A673 (cell line): ENCODE measurements at regions not wholly inside any gene's neighbourhood (a gene's known extent, or its start where the extent isn't known, plus 50 kb on each side); places are given as distances from the start of the nearest gene placed in this dataset.

Experiments
- EZH2 ChIP-seq: fragments of 200-600 bp; sonication (generic); IDR thresholded peaks from 2 replicates; pipeline ENCODE4 v1.6.1; 2017; ENCODE audit warnings: borderline replicate concordance, low read depth, mild to moderate bottlenecking, mixed read lengths, antibody characterized with exemption, low read length; ENCODE audit not compliant: poor library complexity, severe bottlenecking
- TF ChIP-seq, protein P1 (sequence below): fragments of 300-800, 200-600 bp; sonication (generic); conservative IDR thresholded peaks from 2 replicates; pipeline ENCODE4 v1.5.1; 2017; ENCODE audit warnings: low read depth, mild to moderate bottlenecking, antibody characterized with exemption, low read length, moderate library complexity, mixed read lengths

DNA sequence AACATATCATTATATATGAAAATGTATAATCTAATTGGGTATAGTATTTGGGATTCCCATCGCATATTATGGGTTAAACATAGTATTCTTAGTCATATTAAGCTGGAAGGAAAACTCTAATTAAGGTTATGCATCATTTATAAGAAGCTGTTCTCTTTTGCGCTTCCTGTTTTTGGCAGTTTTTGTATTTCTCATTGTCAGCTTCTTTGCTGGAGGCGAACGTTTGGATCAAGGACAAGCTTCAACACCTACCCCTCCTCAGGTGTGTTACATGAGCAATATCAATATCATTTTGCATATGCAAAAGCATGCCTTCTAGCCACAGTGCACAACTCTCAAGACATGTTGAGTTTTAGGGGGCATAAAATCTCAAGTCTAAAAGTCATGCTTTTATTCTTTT lies 439.8 kb downstream of the TDRD3 start:
- TF ChIP-seq, protein P1, sequence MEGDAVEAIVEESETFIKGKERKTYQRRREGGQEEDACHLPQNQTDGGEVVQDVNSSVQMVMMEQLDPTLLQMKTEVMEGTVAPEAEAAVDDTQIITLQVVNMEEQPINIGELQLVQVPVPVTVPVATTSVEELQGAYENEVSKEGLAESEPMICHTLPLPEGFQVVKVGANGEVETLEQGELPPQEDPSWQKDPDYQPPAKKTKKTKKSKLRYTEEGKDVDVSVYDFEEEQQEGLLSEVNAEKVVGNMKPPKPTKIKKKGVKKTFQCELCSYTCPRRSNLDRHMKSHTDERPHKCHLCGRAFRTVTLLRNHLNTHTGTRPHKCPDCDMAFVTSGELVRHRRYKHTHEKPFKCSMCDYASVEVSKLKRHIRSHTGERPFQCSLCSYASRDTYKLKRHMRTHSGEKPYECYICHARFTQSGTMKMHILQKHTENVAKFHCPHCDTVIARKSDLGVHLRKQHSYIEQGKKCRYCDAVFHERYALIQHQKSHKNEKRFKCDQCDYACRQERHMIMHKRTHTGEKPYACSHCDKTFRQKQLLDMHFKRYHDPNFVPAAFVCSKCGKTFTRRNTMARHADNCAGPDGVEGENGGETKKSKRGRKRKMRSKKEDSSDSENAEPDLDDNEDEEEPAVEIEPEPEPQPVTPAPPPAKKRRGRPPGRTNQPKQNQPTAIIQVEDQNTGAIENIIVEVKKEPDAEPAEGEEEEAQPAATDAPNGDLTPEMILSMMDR = no peak
- TF ChIP-seq EZH2 = no peak
